ENCODE measurements at regions not wholly inside any gene's neighbourhood (a gene's known extent, or its start where the extent isn't known, plus 50 kb on each side); places are given as distances from the start of the nearest gene placed in this dataset.

GRCh38 chr18:25853691-25854433 lies 236.6 kb downstream of the SS18 start:
- TF ChIP-seq, protein P1, sequence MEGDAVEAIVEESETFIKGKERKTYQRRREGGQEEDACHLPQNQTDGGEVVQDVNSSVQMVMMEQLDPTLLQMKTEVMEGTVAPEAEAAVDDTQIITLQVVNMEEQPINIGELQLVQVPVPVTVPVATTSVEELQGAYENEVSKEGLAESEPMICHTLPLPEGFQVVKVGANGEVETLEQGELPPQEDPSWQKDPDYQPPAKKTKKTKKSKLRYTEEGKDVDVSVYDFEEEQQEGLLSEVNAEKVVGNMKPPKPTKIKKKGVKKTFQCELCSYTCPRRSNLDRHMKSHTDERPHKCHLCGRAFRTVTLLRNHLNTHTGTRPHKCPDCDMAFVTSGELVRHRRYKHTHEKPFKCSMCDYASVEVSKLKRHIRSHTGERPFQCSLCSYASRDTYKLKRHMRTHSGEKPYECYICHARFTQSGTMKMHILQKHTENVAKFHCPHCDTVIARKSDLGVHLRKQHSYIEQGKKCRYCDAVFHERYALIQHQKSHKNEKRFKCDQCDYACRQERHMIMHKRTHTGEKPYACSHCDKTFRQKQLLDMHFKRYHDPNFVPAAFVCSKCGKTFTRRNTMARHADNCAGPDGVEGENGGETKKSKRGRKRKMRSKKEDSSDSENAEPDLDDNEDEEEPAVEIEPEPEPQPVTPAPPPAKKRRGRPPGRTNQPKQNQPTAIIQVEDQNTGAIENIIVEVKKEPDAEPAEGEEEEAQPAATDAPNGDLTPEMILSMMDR (IDR thresholded peaks at IDR 0.05): no peak
- TF ChIP-seq POLR2A (IDR thresholded peaks at IDR 0.05): no peak
